ENCODE measurements at regions not wholly inside any gene's neighbourhood (a gene's known extent, or its start where the extent isn't known, plus 50 kb on each side); places are given as distances from the start of the nearest gene placed in this dataset.

- no peak for DNase-seq
Measured at GRCh38 chr18:76179257-76179656, 315.8 kb downstream of the ZNF516 start.

GRCh38 chr18:76177160-76177559 lies 317.9 kb downstream of the ZNF516 start:
- no peak for DNase-seq

- no peak for DNase-seq
Measured at GRCh38 chr18:76174451-76174850, 320.6 kb downstream of the ZNF516 start.

- DNase-seq: no peak
Measured at GRCh38 chr18:76169733-76170132, 325.3 kb downstream of the ZNF516 start.

GRCh38 chr18:76167845-76168621 lies 327.0 kb downstream of the ZNF516 start:
- no peak for DNase-seq

GRCh38 chr18:76167410-76167809 lies 327.6 kb downstream of the ZNF516 start:
- DNase-seq: no peak

GRCh38 chr18:76162886-76163285 lies 332.2 kb downstream of the ZNF516 start:
- DNase-seq: no peak

- DNase-seq: no peak
Measured at GRCh38 chr18:76161983-76162382, 333.1 kb downstream of the ZNF516 start.

- DNase-seq: no peak
Measured at GRCh38 chr18:76153691-76154090, 341.4 kb downstream of the ZNF516 start.

- DNase-seq: no peak
Measured at GRCh38 chr18:76149734-76150133, 345.3 kb downstream of the ZNF516 start.

- no peak for DNase-seq
Measured at GRCh38 chr18:76149284-76149683, 345.8 kb downstream of the ZNF516 start.

GRCh38 chr18:76145521-76146376 lies 349.3 kb downstream of the ZNF516 start:
- DNase-seq: no peak

- DNase-seq: no peak
Measured at GRCh38 chr18:76144844-76145243, 350.2 kb downstream of the ZNF516 start.

- no peak for DNase-seq
Measured at GRCh38 chr18:76142611-76143010, 352.4 kb downstream of the ZNF516 start.

- no peak for DNase-seq
Measured at GRCh38 chr18:76139844-76140243, 355.2 kb downstream of the ZNF516 start.

- DNase-seq: no peak
Measured at GRCh38 chr18:76137216-76137615, 357.8 kb downstream of the ZNF516 start.

GRCh38 chr18:76136701-76137100 lies 358.3 kb downstream of the ZNF516 start:
- no peak for DNase-seq

- DNase-seq: no peak
Measured at GRCh38 chr18:76134628-76135027, 360.4 kb downstream of the ZNF516 start.

GRCh38 chr18:76133873-76134272 lies 361.2 kb downstream of the ZNF516 start:
- no peak for DNase-seq

- no peak for DNase-seq
Measured at GRCh38 chr18:76131738-76132137, 363.3 kb downstream of the ZNF516 start.

- DNase-seq: no peak
Measured at GRCh38 chr18:76130845-76131244, 364.2 kb downstream of the ZNF516 start.

GRCh38 chr18:76126327-76126726 lies 368.7 kb downstream of the ZNF516 start:
- no peak for DNase-seq

GRCh38 chr18:76121011-76121410 lies 374.0 kb downstream of the ZNF516 start:
- DNase-seq: no peak

GRCh38 chr18:76115580-76115979 lies 379.5 kb downstream of the ZNF516 start:
- DNase-seq: no peak

Data from central memory CD4-positive, alpha-beta T cell (primary cell).